Stomach (tissue), 8 donors: ENCODE measurements at regions not wholly inside any gene's neighbourhood (a gene's known extent, or its start where the extent isn't known, plus 50 kb on each side); places are given as distances from the start of the nearest gene placed in this dataset.
A peak's percentile ranks its signal among the peaks of the same experiment; 100 is the strongest.

Experiments
- DNase-seq, 2 donors: peaks; one replicate each; pipeline versions ENCODE4 v3.0.0 to v3.0.0-alpha.2; 2013 to 2019
- H3K27ac ChIP-seq, 5 donors: fragments of 200-600 bp in 4 of 5; sonication (generic) in 4 of 5; one replicate each; pipeline ENCODE4 v1.5.1; 2013 to 2019; ENCODE audit warnings: mild to moderate bottlenecking in 1 of 5, moderate library complexity in 1 of 5
- H3K27me3 ChIP-seq, 3 donors: fragments of 200-600 bp; sonication (generic); one replicate each; pipeline ENCODE4 v1.5.1; 2017 to 2019; ENCODE audit warnings: mixed run types in 1 of 3
- H3K36me3 ChIP-seq, 4 donors: fragments of 200-600 bp; sonication (generic); 1 replicate in 3 of 4; 2 replicates in 1 of 4; pipeline ENCODE4 v1.5.1; 2016 to 2019
- H3K4me1 ChIP-seq, 4 donors: fragments of 200-600 bp; sonication (generic); one replicate each; pipeline ENCODE4 v1.5.1; 2016 to 2019
- H3K4me3 ChIP-seq, 4 donors: fragments of 200-600 bp; sonication (generic) in 3 of 4; one replicate each; pipeline ENCODE4 v1.5.1; 2016 to 2019; ENCODE audit warnings: mild to moderate bottlenecking in 1 of 4
- H3K9me3 ChIP-seq, 4 donors: fragments of 200-600 bp; sonication (generic); one replicate each; pipeline ENCODE4 v1.5.1; 2016 to 2019
- EP300 ChIP-seq: sonication (generic); formaldehyde crosslinking; IDR thresholded peaks from one replicate; pipeline ENCODE4 v1.6.1; 2017; ENCODE audit warnings: antibody characterized with exemption
- POLR2A ChIP-seq, 4 donors: fragments of 450-650 bp; IDR thresholded peaks; one replicate each; pipeline ENCODE4 v1.6.1; 2016; ENCODE audit warnings: antibody characterized with exemption in 4 of 4, control low read depth in 2 of 4, mild to moderate bottlenecking in 1 of 4, moderate library complexity in 1 of 4
- POLR2AphosphoS5 ChIP-seq, 3 donors: sonication (generic); formaldehyde crosslinking; IDR thresholded peaks; one replicate each; pipeline ENCODE4 v1.6.1; 2016; ENCODE audit warnings: antibody characterized with exemption in 3 of 3
- WGBS, 5 donors: extraction: QIAGEN DNeasy Blood & Tissue Kit in 3 of 5; methylation state at CpG; one replicate each; pipeline versions ENCODE4 v1.1.5 to v1.1.7; 2013 to 2018; 5-methylcytosine and 5-hydroxymethylcytosine counted together
- intact Hi-C: fragments of 100-400 bp; cut with DNase I; formaldehyde crosslinking; loops from one replicate; pipeline ENCODE4 v1.15.1; 2023; ENCODE audit warnings: low total_unique reads
- small RNA-seq, 4 donors: library from RNA; depleted of rRNA; stranded (forward); fragments of <200 nt; gene quantifications; one replicate each; pipeline ENCODE3, GENCODE V24; 2016
- donor health status: healthy with polysubstance abuse.
- donor health status: Bipolar disorder and iron deficiency.
- donor health status: healthy.

DNA sequence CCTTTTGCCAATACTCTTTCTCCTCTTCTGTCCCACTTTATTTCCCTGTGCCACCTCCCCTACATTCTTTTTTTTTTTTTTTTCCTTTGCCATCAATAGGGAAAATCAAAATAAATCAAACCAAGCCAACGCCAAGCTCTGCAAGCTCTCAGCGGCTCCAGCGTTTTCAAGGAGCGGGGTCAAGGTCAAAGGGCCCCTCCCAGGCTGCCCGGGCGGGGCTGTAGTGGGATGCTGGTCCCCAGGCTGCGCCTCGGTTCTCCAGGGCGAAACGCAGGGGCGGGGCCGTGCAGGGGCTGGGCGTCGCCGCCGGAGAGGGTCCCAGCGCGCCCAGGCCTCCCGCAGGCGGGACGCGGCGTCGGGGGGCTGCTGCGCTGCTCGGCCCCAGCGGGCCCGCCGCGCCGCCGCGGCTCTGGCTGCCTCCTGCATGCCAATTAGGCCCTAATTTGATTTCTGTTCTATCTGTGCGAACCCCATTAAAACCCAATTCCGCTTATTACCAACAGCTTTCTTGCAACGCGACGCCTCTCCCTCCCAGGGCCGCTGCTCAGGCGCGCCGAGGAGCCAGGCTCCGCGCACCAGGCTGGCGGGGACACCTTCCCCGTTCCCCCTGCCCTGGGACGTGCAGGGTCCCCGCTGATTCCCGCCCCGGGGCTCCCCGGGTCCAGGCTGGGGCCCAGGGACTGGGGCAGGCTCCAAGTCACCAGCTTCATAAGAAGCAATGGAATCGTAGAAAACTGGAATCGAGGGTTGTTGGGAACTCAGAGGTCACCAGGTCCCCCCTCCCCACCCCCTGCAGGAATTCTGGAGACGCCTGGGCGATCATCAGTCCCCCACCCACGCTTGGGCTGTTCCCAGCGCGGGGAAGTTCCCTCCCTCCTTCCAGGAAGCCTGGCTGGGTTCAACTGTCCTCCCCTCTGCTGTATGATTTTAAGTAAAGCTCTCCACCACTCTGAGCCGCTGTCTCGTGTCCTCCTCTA is 50.7 kb upstream of the MAP1LC3B2 start:
- 3 to 8% (median 4%) methylated on average over 29 to 60 of the region's 60 CpGs for whole genome bisulfite sequencing, 5 donors
- intact Hi-C loops = no loop called here
- DNase-seq = peak in 1 of 2 donors; percentile 71

More for the DNA sequence above, 50.7 kb upstream of the MAP1LC3B2 start:
- no peaks in the 10 kb centered on the region for H3K36me3 ChIP-seq
- no peaks in the 10 kb centered on the region for H3K9me3 ChIP-seq
- no peaks in the 10 kb centered on the region for H3K27me3 ChIP-seq
- peaks cover 9 to 17% (median 15%) of the 10 kb centered on the region in 4 donors for H3K4me1 ChIP-seq
- H3K4me3 ChIP-seq = peak overlapping the region; percentile 43 to 56 (median 50)
- TF ChIP-seq EP300 = no peak
- no peak for TF ChIP-seq POLR2AphosphoS5 (IDR thresholded peaks at IDR 0.05)
- TF ChIP-seq POLR2A (IDR thresholded peaks at IDR 0.05) = no peak
- H3K27ac ChIP-seq = peak overlapping the region in 4 of 5 donors; percentile 27 to 78 (median 70)

Small RNA genes lying in the stretch of these regions (small RNA-seq; reads per million reads assigned to genes)
- gene MIR4472-2 = 0 reads per million in 4 donors
